ENCODE measurements at regions not wholly inside any gene's neighbourhood (a gene's known extent, or its start where the extent isn't known, plus 50 kb on each side); places are given as distances from the start of the nearest gene placed in this dataset.
"Not testable (repeated sequence)": the region's sequence is repeated elsewhere in the genome, so short reads cannot be mapped to it uniquely, and the experiment has no call there.

DNA sequence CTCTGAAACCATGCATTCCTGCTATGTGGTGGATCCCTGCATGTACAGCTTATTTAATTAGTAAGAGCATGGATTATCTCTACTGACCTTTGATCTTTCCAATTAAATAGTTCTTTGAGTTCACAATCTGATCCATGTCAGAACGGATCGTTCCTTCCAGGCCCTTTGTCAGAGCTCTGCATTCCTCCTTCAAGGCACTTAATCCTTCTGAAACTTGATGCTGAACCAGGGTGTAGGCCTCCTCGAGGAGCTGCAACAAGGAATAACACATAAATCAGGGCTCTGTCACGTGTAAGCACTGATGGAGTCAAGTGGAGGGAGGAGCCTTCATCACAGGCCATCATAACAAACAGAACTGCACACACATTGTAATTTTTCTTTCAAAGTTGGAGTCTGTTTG is 68.4 kb upstream of the EDEM3 start:
- Histone ChIP-seq H3K9me3 (ENCODE audit: control insufficient read depth, low read length) (no peaks in the 10 kb centered on the region), H3K36me3 (ENCODE audit: control insufficient read depth, insufficient read depth, low read length) (peaks cover 40% of the 10 kb centered on the region), H3K4me1 (ENCODE audit: control insufficient read depth, insufficient read depth, low read length, poor library complexity, severe bottlenecking) (no peaks in the 10 kb centered on the region), H3K27ac (ENCODE audit: insufficient read depth, low read length, poor library complexity, severe bottlenecking) (no peak overlapping the region), H3K27me3 (replicated peaks; ENCODE audit: control insufficient read depth, insufficient read depth, low read length, poor library complexity, severe bottlenecking) (no peaks in the 10 kb centered on the region), H3K4me3 (ENCODE audit: insufficient read depth, low read depth, low read length, poor library complexity, severe bottlenecking) (no peak overlapping the region)
- no peak for DNase-seq

DNA sequence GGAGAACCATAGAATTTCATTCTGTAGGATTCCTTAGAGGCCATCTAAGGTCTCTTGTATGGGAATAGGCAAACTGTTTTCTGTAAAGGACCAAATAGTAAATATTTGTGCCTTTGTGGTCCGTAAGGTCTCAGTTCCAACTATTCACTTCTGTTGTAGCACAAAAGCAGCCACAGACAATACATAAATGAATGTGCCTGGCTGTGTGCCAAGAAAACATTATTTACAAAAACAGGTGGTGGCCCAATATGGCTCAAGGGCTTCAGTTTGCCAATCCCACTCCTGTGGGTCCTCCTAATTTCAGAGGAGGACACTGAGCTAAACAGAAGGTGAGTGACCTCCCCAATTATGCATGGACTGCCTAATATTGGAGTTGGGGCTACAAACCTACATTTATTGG is 67.6 kb upstream of the EDEM3 start:
- no peaks in the 10 kb centered on the region for H3K27me3 ChIP-seq (replicated peaks; ENCODE audit: control insufficient read depth, insufficient read depth, low read length, poor library complexity, severe bottlenecking)
- H3K27ac ChIP-seq (ENCODE audit: insufficient read depth, low read length, poor library complexity, severe bottlenecking): no peak overlapping the region
- no peaks in the 10 kb centered on the region for H3K9me3 ChIP-seq (ENCODE audit: control insufficient read depth, low read length)
- H3K36me3 ChIP-seq (ENCODE audit: control insufficient read depth, insufficient read depth, low read length): peaks cover 40% of the 10 kb centered on the region
- H3K4me1 ChIP-seq (ENCODE audit: control insufficient read depth, insufficient read depth, low read length, poor library complexity, severe bottlenecking): no peaks in the 10 kb centered on the region
- H3K4me3 ChIP-seq (ENCODE audit: insufficient read depth, low read depth, low read length, poor library complexity, severe bottlenecking): no peak overlapping the region
- DNase-seq: no peak

DNA sequence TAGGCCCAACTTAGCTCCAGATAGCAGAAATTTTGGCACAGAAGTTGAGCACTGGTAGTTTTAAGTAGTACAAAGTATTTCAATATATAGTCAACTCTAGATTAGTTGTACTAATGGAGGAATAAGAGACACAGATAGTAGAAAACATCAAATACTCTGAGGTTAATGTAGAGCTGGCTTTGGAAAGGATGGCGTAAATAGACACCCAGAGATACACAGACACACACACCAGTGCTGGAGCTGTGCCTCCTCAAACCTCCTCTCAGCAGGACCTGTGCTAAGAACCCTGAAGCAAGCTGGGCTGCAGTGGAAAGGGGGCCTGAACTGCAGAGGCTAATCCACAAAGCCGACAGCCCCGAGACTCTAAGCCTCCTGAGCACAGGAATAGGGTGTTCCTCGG is 67.0 kb upstream of the EDEM3 start:
- no peaks in the 10 kb centered on the region for H3K27me3 ChIP-seq (replicated peaks; ENCODE audit: control insufficient read depth, insufficient read depth, low read length, poor library complexity, severe bottlenecking)
- no peaks in the 10 kb centered on the region for H3K4me1 ChIP-seq (ENCODE audit: control insufficient read depth, insufficient read depth, low read length, poor library complexity, severe bottlenecking)
- H3K36me3 ChIP-seq (ENCODE audit: control insufficient read depth, insufficient read depth, low read length): peaks cover 40% of the 10 kb centered on the region
- no peak overlapping the region for H3K4me3 ChIP-seq (ENCODE audit: insufficient read depth, low read depth, low read length, poor library complexity, severe bottlenecking)
- DNase-seq: no peak
- H3K27ac ChIP-seq (ENCODE audit: insufficient read depth, low read length, poor library complexity, severe bottlenecking): no peak overlapping the region
- no peaks in the 10 kb centered on the region for H3K9me3 ChIP-seq (ENCODE audit: control insufficient read depth, low read length)

DNA sequence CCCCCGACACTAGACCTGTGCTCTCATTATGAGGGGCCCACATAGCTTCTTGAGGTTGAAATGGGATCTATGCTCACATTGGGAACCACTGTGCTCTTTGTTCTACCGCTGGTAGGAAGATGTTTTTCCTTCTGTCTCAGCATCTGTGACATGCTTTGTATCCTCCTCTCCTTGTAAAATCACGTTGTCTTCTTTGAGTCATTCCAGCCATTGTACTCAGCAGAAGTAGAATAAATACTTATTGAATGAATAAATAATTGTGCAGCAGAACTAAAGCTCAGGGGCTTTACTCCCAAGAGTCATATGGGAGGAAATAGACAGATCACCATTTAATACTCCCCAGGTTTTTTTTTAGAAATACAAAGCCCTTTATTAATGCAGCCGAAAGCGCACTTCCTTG is 66.3 kb upstream of the EDEM3 start:
- Histone ChIP-seq H3K27me3 (replicated peaks; ENCODE audit: control insufficient read depth, insufficient read depth, low read length, poor library complexity, severe bottlenecking) (no peaks in the 10 kb centered on the region), H3K4me1 (ENCODE audit: control insufficient read depth, insufficient read depth, low read length, poor library complexity, severe bottlenecking) (no peaks in the 10 kb centered on the region), H3K4me3 (ENCODE audit: insufficient read depth, low read depth, low read length, poor library complexity, severe bottlenecking) (no peak overlapping the region), H3K36me3 (ENCODE audit: control insufficient read depth, insufficient read depth, low read length) (peaks cover 40% of the 10 kb centered on the region), H3K9me3 (ENCODE audit: control insufficient read depth, low read length) (no peaks in the 10 kb centered on the region), H3K27ac (ENCODE audit: insufficient read depth, low read length, poor library complexity, severe bottlenecking) (no peak overlapping the region)
- no peak for DNase-seq

DNA sequence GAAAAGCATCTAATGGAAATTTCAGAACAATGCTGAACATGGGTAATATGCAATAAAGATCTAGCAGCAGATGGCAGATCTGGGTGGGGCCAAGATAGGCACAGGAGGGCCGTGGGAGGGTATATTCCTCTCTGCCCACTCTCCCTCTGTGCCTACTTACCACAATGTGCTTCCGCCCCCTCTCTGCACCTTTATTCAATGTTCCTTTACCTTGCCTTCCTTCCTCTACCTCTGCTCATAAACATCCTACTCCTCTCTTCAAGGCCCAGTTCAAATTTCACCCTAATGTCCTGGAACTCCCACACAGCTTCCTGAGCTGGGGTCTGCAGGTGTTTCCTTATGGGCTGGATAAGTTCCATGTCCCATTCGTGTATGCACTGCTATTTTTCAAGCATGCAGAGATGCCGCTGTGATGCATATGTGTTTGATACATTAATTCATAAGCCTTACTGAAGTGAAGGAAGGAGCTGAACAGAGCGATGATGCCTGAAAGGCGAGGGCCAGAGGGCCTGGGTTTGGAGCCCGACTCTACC is 65.6 kb upstream of the EDEM3 start:
- no peak for DNase-seq
- Histone ChIP-seq H3K36me3 (ENCODE audit: control insufficient read depth, insufficient read depth, low read length) (peaks cover 40% of the 10 kb centered on the region), H3K9me3 (ENCODE audit: control insufficient read depth, low read length) (no peaks in the 10 kb centered on the region), H3K4me3 (ENCODE audit: insufficient read depth, low read depth, low read length, poor library complexity, severe bottlenecking) (no peak overlapping the region), H3K27me3 (replicated peaks; ENCODE audit: control insufficient read depth, insufficient read depth, low read length, poor library complexity, severe bottlenecking) (no peaks in the 10 kb centered on the region), H3K4me1 (ENCODE audit: control insufficient read depth, insufficient read depth, low read length, poor library complexity, severe bottlenecking) (no peaks in the 10 kb centered on the region), H3K27ac (ENCODE audit: insufficient read depth, low read length, poor library complexity, severe bottlenecking) (no peak overlapping the region)

DNA sequence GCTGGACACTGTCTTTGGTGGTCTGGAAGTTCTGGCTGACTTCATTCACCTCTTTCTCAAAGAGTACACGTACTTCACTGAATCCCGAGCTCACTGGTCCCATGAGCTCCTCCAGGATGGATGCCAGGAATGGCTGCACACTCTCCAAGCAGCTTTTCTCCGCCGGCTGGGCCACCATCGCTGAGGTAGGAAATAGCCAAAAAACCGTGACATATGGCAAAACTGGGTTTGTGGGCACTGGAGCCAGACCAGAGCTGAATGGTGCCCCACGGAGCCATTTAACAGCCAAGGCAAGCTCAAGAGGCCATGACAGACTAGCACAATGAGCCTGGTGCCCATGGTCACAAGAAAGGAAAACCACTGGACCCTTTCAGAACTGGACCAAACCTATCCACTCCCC is 64.0 kb upstream of the EDEM3 start:
- Histone ChIP-seq H3K9me3 (ENCODE audit: control insufficient read depth, low read length) (no peaks in the 10 kb centered on the region), H3K27me3 (replicated peaks; ENCODE audit: control insufficient read depth, insufficient read depth, low read length, poor library complexity, severe bottlenecking) (no peaks in the 10 kb centered on the region), H3K27ac (ENCODE audit: insufficient read depth, low read length, poor library complexity, severe bottlenecking) (no peak overlapping the region), H3K4me1 (ENCODE audit: control insufficient read depth, insufficient read depth, low read length, poor library complexity, severe bottlenecking) (no peaks in the 10 kb centered on the region), H3K4me3 (ENCODE audit: insufficient read depth, low read depth, low read length, poor library complexity, severe bottlenecking) (no peak overlapping the region), H3K36me3 (ENCODE audit: control insufficient read depth, insufficient read depth, low read length) (peaks cover 39% of the 10 kb centered on the region)
- no peak for DNase-seq

DNA sequence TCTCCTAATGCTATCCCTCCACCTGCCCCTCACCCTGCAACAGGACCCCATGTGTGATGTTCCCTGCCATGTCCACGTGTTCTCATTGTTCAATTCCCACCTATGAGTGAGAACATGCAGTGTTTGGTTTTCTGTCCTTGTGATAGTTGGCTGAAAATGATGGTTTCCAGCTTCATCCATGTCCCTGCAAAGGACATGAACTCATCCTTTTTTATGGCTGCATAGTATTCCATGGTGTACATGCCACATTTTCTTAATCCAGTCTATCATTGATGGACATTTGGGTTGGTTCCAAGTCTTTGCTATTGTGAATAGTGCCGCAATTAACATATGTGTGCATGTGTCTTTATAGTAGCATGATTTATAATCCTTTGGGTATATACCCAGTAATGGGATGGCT is 62.3 kb upstream of the EDEM3 start:
- not testable (repeated sequence) for H3K4me1 ChIP-seq (ENCODE audit: control insufficient read depth, insufficient read depth, low read length, poor library complexity, severe bottlenecking); H3K27ac ChIP-seq (ENCODE audit: insufficient read depth, low read length, poor library complexity, severe bottlenecking); DNase-seq; H3K9me3 ChIP-seq (ENCODE audit: control insufficient read depth, low read length); H3K27me3 ChIP-seq (replicated peaks; ENCODE audit: control insufficient read depth, insufficient read depth, low read length, poor library complexity, severe bottlenecking); H3K4me3 ChIP-seq (ENCODE audit: insufficient read depth, low read depth, low read length, poor library complexity, severe bottlenecking)
- H3K36me3 ChIP-seq (ENCODE audit: control insufficient read depth, insufficient read depth, low read length): peaks cover 22% of the 10 kb centered on the region

DNA sequence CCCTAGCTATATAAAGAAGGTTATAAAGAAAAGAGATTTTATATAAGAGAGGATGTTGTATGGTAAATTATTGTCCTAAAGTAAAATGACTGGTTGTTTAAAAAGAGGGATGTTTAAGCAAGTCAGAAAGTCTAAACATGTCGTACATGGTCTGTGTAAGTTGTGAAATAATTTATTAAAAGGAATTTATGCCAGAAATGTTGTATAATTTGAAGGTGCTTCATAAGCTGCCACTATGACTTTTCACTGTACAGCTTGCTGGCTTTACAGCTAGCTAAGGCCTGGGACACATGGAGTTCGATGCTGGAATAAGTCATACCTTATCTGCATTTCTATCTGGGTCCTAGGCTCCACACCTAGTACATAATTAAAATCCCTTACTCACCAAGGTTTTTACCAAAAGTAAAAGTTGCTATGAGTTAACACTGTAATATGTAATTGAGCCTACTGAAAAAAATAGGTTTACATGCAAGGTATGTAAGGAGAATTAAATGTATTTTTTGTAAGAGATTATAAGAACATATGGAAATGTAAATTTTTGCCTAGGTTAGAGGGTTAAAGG is 59.0 kb upstream of the EDEM3 start:
- Histone ChIP-seq H3K9me3 (ENCODE audit: control insufficient read depth, low read length) (no peaks in the 10 kb centered on the region), H3K27me3 (replicated peaks; ENCODE audit: control insufficient read depth, insufficient read depth, low read length, poor library complexity, severe bottlenecking) (no peaks in the 10 kb centered on the region), H3K27ac (ENCODE audit: insufficient read depth, low read length, poor library complexity, severe bottlenecking) (no peak overlapping the region), H3K4me3 (ENCODE audit: insufficient read depth, low read depth, low read length, poor library complexity, severe bottlenecking) (no peak overlapping the region), H3K4me1 (ENCODE audit: control insufficient read depth, insufficient read depth, low read length, poor library complexity, severe bottlenecking) (no peaks in the 10 kb centered on the region), H3K36me3 (ENCODE audit: control insufficient read depth, insufficient read depth, low read length) (peaks cover 6% of the 10 kb centered on the region)
- no peak for DNase-seq

DNA sequence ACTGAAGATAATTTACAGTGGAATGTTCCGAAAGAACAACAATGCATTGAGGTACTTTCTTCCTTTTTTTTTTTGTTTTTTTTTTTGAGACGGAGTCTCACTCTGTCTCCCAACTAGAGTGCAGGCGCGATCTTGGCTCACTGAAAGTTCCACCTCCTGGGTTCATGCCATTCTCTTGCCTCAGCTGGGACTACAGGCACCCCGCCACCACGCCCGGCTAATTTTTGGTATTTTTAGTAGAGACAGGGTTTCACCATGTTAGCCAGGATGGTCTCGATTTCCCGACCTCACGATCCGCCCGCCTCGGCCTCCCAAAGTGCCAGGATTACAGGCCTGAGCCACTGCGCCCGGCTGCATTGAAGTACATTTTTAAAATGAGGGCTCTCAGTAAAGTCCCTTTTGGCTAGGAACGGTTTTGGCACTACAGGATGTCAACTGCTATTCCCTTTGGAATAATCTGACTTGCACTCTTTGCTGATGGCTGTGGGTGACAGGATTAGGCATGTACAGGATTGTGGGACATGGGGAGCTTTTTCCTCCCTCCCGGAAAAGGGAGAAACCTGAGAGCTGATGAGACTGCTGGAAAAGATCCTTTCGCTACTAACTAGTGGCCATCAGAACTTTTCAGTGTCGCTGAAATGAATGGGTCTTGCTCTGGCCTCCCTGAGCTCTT is 56.9 kb upstream of the EDEM3 start:
- H3K27ac ChIP-seq (ENCODE audit: insufficient read depth, low read length, poor library complexity, severe bottlenecking): no peak overlapping the region
- DNase-seq: no peak
- no peaks in the 10 kb centered on the region for H3K27me3 ChIP-seq (replicated peaks; ENCODE audit: control insufficient read depth, insufficient read depth, low read length, poor library complexity, severe bottlenecking)
- no peaks in the 10 kb centered on the region for H3K36me3 ChIP-seq (ENCODE audit: control insufficient read depth, insufficient read depth, low read length)
- no peaks in the 10 kb centered on the region for H3K9me3 ChIP-seq (ENCODE audit: control insufficient read depth, low read length)
- H3K4me1 ChIP-seq (ENCODE audit: control insufficient read depth, insufficient read depth, low read length, poor library complexity, severe bottlenecking): no peaks in the 10 kb centered on the region
- H3K4me3 ChIP-seq (ENCODE audit: insufficient read depth, low read depth, low read length, poor library complexity, severe bottlenecking): no peak overlapping the region

DNA sequence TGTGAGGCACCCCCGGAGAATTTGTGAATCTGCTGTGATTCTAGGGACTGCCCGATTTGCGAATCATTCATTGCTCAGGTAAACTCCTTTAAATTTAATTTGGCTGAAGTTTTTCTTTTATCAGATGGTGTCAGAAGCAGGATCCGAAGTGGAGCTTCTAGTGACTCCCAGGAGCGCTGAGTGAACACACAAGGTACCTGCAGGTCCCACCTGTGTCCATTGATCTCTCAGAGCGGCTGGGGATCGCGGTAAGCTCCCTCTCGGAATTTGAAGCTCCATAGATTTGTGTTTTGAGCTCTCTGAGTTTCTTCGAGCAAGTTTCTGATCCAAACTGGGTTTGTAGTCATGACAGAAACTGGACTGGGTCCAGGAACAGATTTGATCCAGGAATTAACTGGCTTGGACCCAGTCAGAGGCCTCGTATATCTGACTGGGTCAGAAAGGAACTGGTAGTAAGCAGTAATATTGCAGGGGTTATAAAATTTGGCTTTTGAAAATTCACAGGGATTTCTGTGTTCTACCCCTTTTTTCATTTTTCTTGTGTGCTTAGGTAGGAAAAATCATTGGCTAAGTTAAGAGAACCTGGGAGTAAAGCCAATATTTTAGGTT is 56.2 kb upstream of the EDEM3 start:
- H3K4me1 ChIP-seq (ENCODE audit: control insufficient read depth, insufficient read depth, low read length, poor library complexity, severe bottlenecking): no peaks in the 10 kb centered on the region
- no peak overlapping the region for H3K27ac ChIP-seq (ENCODE audit: insufficient read depth, low read length, poor library complexity, severe bottlenecking)
- no peak overlapping the region for H3K4me3 ChIP-seq (ENCODE audit: insufficient read depth, low read depth, low read length, poor library complexity, severe bottlenecking)
- no peaks in the 10 kb centered on the region for H3K9me3 ChIP-seq (ENCODE audit: control insufficient read depth, low read length)
- H3K27me3 ChIP-seq (replicated peaks; ENCODE audit: control insufficient read depth, insufficient read depth, low read length, poor library complexity, severe bottlenecking): no peaks in the 10 kb centered on the region
- peaks cover 4% of the 10 kb centered on the region for H3K36me3 ChIP-seq (ENCODE audit: control insufficient read depth, insufficient read depth, low read length)
- DNase-seq: no peak
